HCT116 (cell line): ENCODE measurements at regions not wholly inside any gene's neighbourhood (a gene's known extent, or its start where the extent isn't known, plus 50 kb on each side); places are given as distances from the start of the nearest gene placed in this dataset.

ENCODE experiments used
- ATAC-seq: fragments of 200-7000 bp; cut with Tn5 transposase; 2 replicates; pipeline ENCODE4 v1.9.1; 2020; ENCODE audit warnings: mild to moderate bottlenecking, moderate library complexity
- BruUV-seq: library from RNA; stranded (reverse); fragments of 400-500 nt; replicated peaks from 2 replicates; lab custom pipeline; 2021; lab: Mats Ljungman, UMichigan
- CTCF ChIA-PET: fragments of 300-600 bp; sonication (Branson Sonifier 250); formaldehyde crosslinking; loops from one replicate; lab custom pipeline; 2021; ENCODE audit warnings: antibody characterized with exemption; lab: Charles Lee
- POLR2A ChIA-PET: fragments of 300-600, 350-600 bp; sonication (Branson Sonifier 250); formaldehyde crosslinking; loops from one replicate; lab custom pipeline; 2021; ENCODE audit warnings: antibody characterized with exemption; lab: Charles Lee
- RAD21 ChIA-PET, 2 experiments: fragments of 300-600 bp; sonication (Branson Sonifier 250); formaldehyde crosslinking; loops; one replicate each; lab custom pipeline; 2023; ENCODE audit warnings: low total read pairs in 2 of 2; ENCODE audit not compliant: uncharacterized antibody in 2 of 2, unreplicated experiment in 2 of 2, low non-redundant PET in 1 of 2; lab: Charles Lee
- DNase-seq: peaks from one replicate; pipeline ENCODE4 v3.0.0-alpha.2; 2010; ENCODE audit warnings: low read depth, low spot score
- H2AFZ ChIP-seq: fragments of 200-600 bp; shearing (Covaris generic), sonication (generic); 2 replicates; pipeline ENCODE4 v1.6.1; 2017; ENCODE audit warnings: low read depth, mixed run types, mixed read lengths, antibody characterized with exemption, low read length; ENCODE audit not compliant: poor library complexity, severe bottlenecking
- H3K27ac ChIP-seq: 2 replicates; pipeline ENCODE4 v1.5.1; 2012; ENCODE audit warnings: low read depth, low read length
- H3K27me3 ChIP-seq: fragments of 200-600 bp; sonication (generic); 2 replicates; pipeline ENCODE4 v1.6.1; 2016; ENCODE audit warnings: mixed run types, low read length, mixed read lengths; ENCODE audit not compliant: insufficient read depth
- H3K36me3 ChIP-seq, 2 experiments: fragments of 200-500 bp in 1 of 2; fragments of 200-600 bp in 1 of 2; sonication (Bioruptor generic) in 1 of 2; sonication (generic) in 1 of 2; 2 replicates each; pipeline versions ENCODE4 v1.5.1 to v1.6.1; 2014 to 2016; ENCODE audit warnings: low read length in 2 of 2, inconsistent platforms in 1 of 2, mixed read lengths in 1 of 2, mixed run types in 1 of 2; ENCODE audit not compliant: insufficient read depth in 2 of 2, control insufficient read depth in 1 of 2
- H3K4me1 ChIP-seq, 2 experiments: fragments of 200-600 bp in 1 of 2; sonication (generic) in 1 of 2; 2 replicates each; pipeline versions ENCODE4 v1.5.1 to v1.6.1; 2012 to 2017; ENCODE audit warnings: low read length in 2 of 2, inconsistent platforms in 1 of 2, mild to moderate bottlenecking in 1 of 2, mixed read lengths in 1 of 2, mixed run types in 1 of 2, moderate library complexity in 1 of 2; ENCODE audit not compliant: insufficient read depth in 2 of 2, control insufficient read depth in 1 of 2
- H3K4me2 ChIP-seq: fragments of 200-600 bp; sonication (generic); 2 replicates; pipeline ENCODE4 v1.6.1; 2017; ENCODE audit warnings: mixed run types, low read length, mixed read lengths
- H3K4me3 ChIP-seq, 2 experiments: fragments of 200-600 bp in 1 of 2; sonication (generic) in 1 of 2; replicated peaks in 1 of 2; 2 replicates each; pipeline ENCODE4 v1.5.1; 2011 to 2016; ENCODE audit warnings: low read length in 2 of 2, control low read depth in 1 of 2, low read depth in 1 of 2, mild to moderate bottlenecking in 1 of 2, mixed read lengths in 1 of 2, mixed run types in 1 of 2
- H3K79me2 ChIP-seq: fragments of 200-600 bp; sonication (generic); 2 replicates; pipeline ENCODE4 v1.6.1; 2017; ENCODE audit warnings: mild to moderate bottlenecking, mixed run types, low read length, moderate library complexity, mixed read lengths; ENCODE audit not compliant: insufficient read depth
- H3K9ac ChIP-seq: fragments of 200-600 bp; sonication (generic); 2 replicates; pipeline ENCODE4 v1.6.1; 2016; ENCODE audit warnings: low read length, mixed read lengths
- H3K9me2 ChIP-seq: fragments of 200-600 bp; sonication (generic), shearing (Covaris generic); 2 replicates; pipeline ENCODE4 v1.6.1; 2017; ENCODE audit warnings: mixed run types, mild to moderate bottlenecking, moderate library complexity; ENCODE audit not compliant: insufficient read depth
- H3K9me3 ChIP-seq, 2 experiments: fragments of 200-500 bp in 1 of 2; fragments of 200-600 bp in 1 of 2; sonication (Bioruptor generic) in 1 of 2; sonication (generic) in 1 of 2; 2 replicates each; pipeline ENCODE4 v1.6.1; 2014 to 2017; ENCODE audit warnings: low read length in 2 of 2, mixed read lengths in 2 of 2, inconsistent platforms in 1 of 2, low read depth in 1 of 2, mild to moderate bottlenecking in 1 of 2, mixed run types in 1 of 2, moderate library complexity in 1 of 2; ENCODE audit not compliant: control insufficient read depth in 1 of 2, insufficient read depth in 1 of 2
- H4K20me1 ChIP-seq: fragments of 200-600 bp; sonication (generic), shearing (Covaris generic); 2 replicates; pipeline ENCODE4 v1.6.1; 2017; ENCODE audit warnings: mixed run types, mild to moderate bottlenecking, moderate library complexity; ENCODE audit not compliant: insufficient read depth
- EGR1 ChIP-seq: IDR thresholded peaks from 2 replicates; pipeline ENCODE4 v1.6.1; 2012; ENCODE audit warnings: low read depth
- ELF1 ChIP-seq: IDR thresholded peaks from 2 replicates; pipeline ENCODE4 v1.6.1; 2012; ENCODE audit warnings: low read depth, borderline replicate concordance
- POLR2A ChIP-seq: IDR thresholded peaks from 2 replicates; pipeline ENCODE4 v1.7.0; 2011; ENCODE audit warnings: borderline replicate concordance; ENCODE audit not compliant: insufficient read depth, insufficient read length; ENCODE audit errors: extremely low read depth
- POLR2AphosphoS5 ChIP-seq: IDR thresholded peaks from 2 replicates; pipeline ENCODE4 v1.6.1; 2011; ENCODE audit warnings: mild to moderate bottlenecking, low read depth, low read length, moderate library complexity
- REST ChIP-seq: IDR thresholded peaks from 2 replicates; pipeline ENCODE4 v1.6.1; 2012; ENCODE audit warnings: low read depth
- SP1 ChIP-seq: IDR thresholded peaks from 2 replicates; pipeline ENCODE4 v1.6.1; 2012; ENCODE audit warnings: low read depth
- SRF ChIP-seq: IDR thresholded peaks from 2 replicates; pipeline ENCODE4 v1.6.1; 2012; ENCODE audit warnings: low read depth
- ZNF274 ChIP-seq: fragments of 200-500 bp; sonication (Bioruptor generic); IDR thresholded peaks from 2 replicates; pipeline ENCODE4 v1.6.1; 2014; ENCODE audit warnings: mild to moderate bottlenecking, low read depth, low read length, inconsistent platforms
- intact Hi-C: fragments of 100-400 bp; cut with micrococcal nuclease; formaldehyde crosslinking; loops from 2 replicates; pipeline ENCODE4 v1.10.0; 2022
- TF ChIP-seq, protein P1 (sequence below): IDR thresholded peaks from 2 replicates; pipeline ENCODE4 v1.6.1; 2012
- TF ChIP-seq, protein P2 (sequence below): IDR thresholded peaks from 2 replicates; pipeline ENCODE4 v1.6.1; 2012
- TF ChIP-seq, protein P3 (sequence below): IDR thresholded peaks from 2 replicates; pipeline ENCODE4 v1.6.1; 2011; ENCODE audit warnings: mild to moderate bottlenecking, low read length, moderate library complexity; ENCODE audit not compliant: insufficient replicate concordance; ENCODE audit errors: extremely low read depth
- TF ChIP-seq, protein P4 (sequence below), 3 experiments: fragments of 200-600 bp in 1 of 3; sonication (generic) in 1 of 3; IDR thresholded peaks in 2 of 3; conservative IDR thresholded peaks in 1 of 3; 2 replicates each; pipeline ENCODE4 v1.5.1; 2012 to 2017; ENCODE audit warnings: low read depth in 2 of 3, low read length in 2 of 3, antibody characterized with exemption in 1 of 3, borderline replicate concordance in 1 of 3, control low read depth in 1 of 3, mild to moderate bottlenecking in 1 of 3, mixed read lengths in 1 of 3, mixed run types in 1 of 3, moderate library complexity in 1 of 3; ENCODE audit not compliant: insufficient read depth in 1 of 3

GRCh38 chr17:27085517-27085916 lies 208.4 kb upstream of the WSB1 start (continued):
- TF ChIP-seq, protein P1, sequence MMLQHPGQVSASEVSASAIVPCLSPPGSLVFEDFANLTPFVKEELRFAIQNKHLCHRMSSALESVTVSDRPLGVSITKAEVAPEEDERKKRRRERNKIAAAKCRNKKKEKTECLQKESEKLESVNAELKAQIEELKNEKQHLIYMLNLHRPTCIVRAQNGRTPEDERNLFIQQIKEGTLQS: no peak
- TF ChIP-seq EGR1 (no peak), POLR2A (no peak), POLR2AphosphoS5 (no peak), SP1 (no peak), SRF (no peak)
- TF ChIP-seq, protein P2, sequence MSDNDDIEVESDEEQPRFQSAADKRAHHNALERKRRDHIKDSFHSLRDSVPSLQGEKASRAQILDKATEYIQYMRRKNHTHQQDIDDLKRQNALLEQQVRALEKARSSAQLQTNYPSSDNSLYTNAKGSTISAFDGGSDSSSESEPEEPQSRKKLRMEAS: no peak

DNA sequence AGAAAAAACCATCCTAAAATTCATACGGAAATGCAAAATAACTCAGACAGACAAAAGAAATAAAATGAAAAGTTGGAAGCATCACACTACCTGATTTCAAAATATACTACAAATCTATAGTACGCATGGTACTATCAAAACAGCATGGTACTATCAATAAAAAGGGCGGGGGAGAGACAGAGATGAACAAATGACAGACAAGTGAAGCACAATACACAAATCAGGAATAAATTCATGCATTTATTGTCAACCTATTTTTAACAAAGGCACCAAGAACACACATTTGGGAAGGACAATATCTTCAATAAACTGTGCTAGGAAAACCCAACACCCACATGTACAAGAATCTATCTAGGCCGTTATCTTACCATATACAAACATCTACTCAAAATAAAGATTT lies 207.4 kb upstream of the WSB1 start:
- POLR2A ChIA-PET: no interaction called here
- TF ChIP-seq ELF1 (no peak), ZNF274 (no peak), REST (no peak)
- TF ChIP-seq, protein P3, sequence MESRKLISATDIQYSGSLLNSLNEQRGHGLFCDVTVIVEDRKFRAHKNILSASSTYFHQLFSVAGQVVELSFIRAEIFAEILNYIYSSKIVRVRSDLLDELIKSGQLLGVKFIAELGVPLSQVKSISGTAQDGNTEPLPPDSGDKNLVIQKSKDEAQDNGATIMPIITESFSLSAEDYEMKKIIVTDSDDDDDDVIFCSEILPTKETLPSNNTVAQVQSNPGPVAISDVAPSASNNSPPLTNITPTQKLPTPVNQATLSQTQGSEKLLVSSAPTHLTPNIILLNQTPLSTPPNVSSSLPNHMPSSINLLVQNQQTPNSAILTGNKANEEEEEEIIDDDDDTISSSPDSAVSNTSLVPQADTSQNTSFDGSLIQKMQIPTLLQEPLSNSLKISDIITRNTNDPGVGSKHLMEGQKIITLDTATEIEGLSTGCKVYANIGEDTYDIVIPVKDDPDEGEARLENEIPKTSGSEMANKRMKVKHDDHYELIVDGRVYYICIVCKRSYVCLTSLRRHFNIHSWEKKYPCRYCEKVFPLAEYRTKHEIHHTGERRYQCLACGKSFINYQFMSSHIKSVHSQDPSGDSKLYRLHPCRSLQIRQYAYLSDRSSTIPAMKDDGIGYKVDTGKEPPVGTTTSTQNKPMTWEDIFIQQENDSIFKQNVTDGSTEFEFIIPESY: no peak
- TF ChIP-seq, protein P4, sequence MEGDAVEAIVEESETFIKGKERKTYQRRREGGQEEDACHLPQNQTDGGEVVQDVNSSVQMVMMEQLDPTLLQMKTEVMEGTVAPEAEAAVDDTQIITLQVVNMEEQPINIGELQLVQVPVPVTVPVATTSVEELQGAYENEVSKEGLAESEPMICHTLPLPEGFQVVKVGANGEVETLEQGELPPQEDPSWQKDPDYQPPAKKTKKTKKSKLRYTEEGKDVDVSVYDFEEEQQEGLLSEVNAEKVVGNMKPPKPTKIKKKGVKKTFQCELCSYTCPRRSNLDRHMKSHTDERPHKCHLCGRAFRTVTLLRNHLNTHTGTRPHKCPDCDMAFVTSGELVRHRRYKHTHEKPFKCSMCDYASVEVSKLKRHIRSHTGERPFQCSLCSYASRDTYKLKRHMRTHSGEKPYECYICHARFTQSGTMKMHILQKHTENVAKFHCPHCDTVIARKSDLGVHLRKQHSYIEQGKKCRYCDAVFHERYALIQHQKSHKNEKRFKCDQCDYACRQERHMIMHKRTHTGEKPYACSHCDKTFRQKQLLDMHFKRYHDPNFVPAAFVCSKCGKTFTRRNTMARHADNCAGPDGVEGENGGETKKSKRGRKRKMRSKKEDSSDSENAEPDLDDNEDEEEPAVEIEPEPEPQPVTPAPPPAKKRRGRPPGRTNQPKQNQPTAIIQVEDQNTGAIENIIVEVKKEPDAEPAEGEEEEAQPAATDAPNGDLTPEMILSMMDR (IDR thresholded peaks at IDR 0.05 in 2 of 3, conservative IDR thresholded peaks at IDR 0.05 in 1 of 3; ENCODE audit: borderline replicate concordance in 1 of 3, insufficient read depth in 1 of 3, low read depth in 2 of 3, low read length in 2 of 3): no peak
- TF ChIP-seq, protein P1: no peak
- Histone ChIP-seq H3K4me1 (no peaks in the 10 kb centered on the region), H4K20me1 (no peaks in the 10 kb centered on the region), H3K4me2 (no peak overlapping the region), H3K4me3 (no peak overlapping the region), H3K27me3 (no peaks in the 10 kb centered on the region), H3K9ac (no peak overlapping the region), H3K9me3 (no peaks in the 10 kb centered on the region), H2AFZ (no peak overlapping the region), H3K9me2 (no peaks in the 10 kb centered on the region), H3K79me2 (no peaks in the 10 kb centered on the region), H3K27ac (no peak overlapping the region), H3K36me3 (no peaks in the 10 kb centered on the region)
- RAD21 ChIA-PET: no interaction called here
- CTCF ChIA-PET: no interaction called here
- intact Hi-C loops: no loop called here
- no TSS peak for BruUV-seq
- DNase-seq (no peak), ATAC-seq (no peak)
